ENCODE measurements at regions not wholly inside any gene's neighbourhood (a gene's known extent, or its start where the extent isn't known, plus 50 kb on each side); places are given as distances from the start of the nearest gene placed in this dataset. TPM values are rescaled to one million over a fixed set of nuclear protein-coding genes. Genes with fewer than 3 reads are reported as not detected.

GRCh38 chrX:77396781-77397180 lies 50.4 kb upstream of the FGF16 start:
- TF ChIP-seq SPI1 (IDR thresholded peaks at IDR 0.05; ENCODE audit: borderline replicate concordance, low read depth) (no peak), GABPA (IDR thresholded peaks at IDR 0.05; ENCODE audit: low read depth) (no peak), POLR2AphosphoS5 (IDR thresholded peaks at IDR 0.05; ENCODE audit: low read depth) (no peak)
- TF ChIP-seq, protein P1, sequence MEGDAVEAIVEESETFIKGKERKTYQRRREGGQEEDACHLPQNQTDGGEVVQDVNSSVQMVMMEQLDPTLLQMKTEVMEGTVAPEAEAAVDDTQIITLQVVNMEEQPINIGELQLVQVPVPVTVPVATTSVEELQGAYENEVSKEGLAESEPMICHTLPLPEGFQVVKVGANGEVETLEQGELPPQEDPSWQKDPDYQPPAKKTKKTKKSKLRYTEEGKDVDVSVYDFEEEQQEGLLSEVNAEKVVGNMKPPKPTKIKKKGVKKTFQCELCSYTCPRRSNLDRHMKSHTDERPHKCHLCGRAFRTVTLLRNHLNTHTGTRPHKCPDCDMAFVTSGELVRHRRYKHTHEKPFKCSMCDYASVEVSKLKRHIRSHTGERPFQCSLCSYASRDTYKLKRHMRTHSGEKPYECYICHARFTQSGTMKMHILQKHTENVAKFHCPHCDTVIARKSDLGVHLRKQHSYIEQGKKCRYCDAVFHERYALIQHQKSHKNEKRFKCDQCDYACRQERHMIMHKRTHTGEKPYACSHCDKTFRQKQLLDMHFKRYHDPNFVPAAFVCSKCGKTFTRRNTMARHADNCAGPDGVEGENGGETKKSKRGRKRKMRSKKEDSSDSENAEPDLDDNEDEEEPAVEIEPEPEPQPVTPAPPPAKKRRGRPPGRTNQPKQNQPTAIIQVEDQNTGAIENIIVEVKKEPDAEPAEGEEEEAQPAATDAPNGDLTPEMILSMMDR (IDR thresholded peaks at IDR 0.05; ENCODE audit: insufficient read depth, low read length): no peak
- no peak for DNase-seq (ENCODE audit: low read depth in 1 of 2, low spot score in 1 of 2)
- Histone ChIP-seq H3K4me3 (replicated peaks; ENCODE audit: insufficient read depth, low read length) (no peak overlapping the region), H3K27me3 (ENCODE audit: insufficient read depth, poor library complexity, severe bottlenecking) (no peaks in the 10 kb centered on the region), H3K27ac (replicated peaks) (no peak overlapping the region)

Small RNA genes in the stretch of these regions (microRNA-seq; reads per million reads assigned to microRNA genes)
- not detected for gene MIR325
- gene MIR384: not detected
